CD4-positive, alpha-beta T cell treated with Interleukin-6 for 4 hours (primary cell): ENCODE measurements at regions not wholly inside any gene's neighbourhood (a gene's known extent, or its start where the extent isn't known, plus 50 kb on each side); places are given as distances from the start of the nearest gene placed in this dataset.
"Not testable (repeated sequence)": the region's sequence is repeated elsewhere in the genome, so short reads cannot be mapped to it uniquely, and the experiment has no call there.

Source experiments
- DNase-seq: peaks from one replicate; pipeline ENCODE4 v3.0.0-alpha.2; 2020; ENCODE audit warnings: mixed read lengths

- DNase-seq = no peak
These were observed 455.3 kb downstream of the DMRT2 start for GRCh38 chr9:1505489-1505888.

GRCh38 chr9:1510712-1511111 is 460.6 kb downstream of the DMRT2 start:
- no peak for DNase-seq

DNA sequence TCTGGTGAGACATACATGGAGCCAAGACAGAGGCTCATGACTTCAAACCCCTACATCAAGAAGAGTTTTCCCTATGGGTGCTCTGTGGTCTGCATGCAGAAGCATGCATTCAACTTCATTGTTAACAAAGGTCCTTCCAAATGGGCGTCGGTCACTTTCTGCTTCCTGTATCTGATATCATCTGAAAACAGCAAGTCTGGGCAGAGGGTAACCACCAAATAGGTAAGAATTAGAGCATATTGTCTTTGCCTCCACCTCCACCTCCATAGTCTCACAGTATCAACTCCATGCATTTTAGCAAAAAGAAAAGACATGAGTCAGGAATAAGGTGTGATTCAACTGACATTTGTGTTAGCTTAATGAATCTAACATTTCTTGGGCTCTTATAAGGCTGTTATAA is 462.9 kb downstream of the DMRT2 start:
- DNase-seq = no peak

- DNase-seq = no peak
These were observed 464.1 kb downstream of the DMRT2 start for GRCh38 chr9:1514250-1514649.

- no peak for DNase-seq
These were observed 464.7 kb downstream of the DMRT2 start for GRCh38 chr9:1514776-1515363.

GRCh38 chr9:1515557-1515956 is 465.4 kb downstream of the DMRT2 start:
- DNase-seq = no peak

GRCh38 chr9:1521547-1521946 is 471.4 kb downstream of the DMRT2 start:
- no peak for DNase-seq

- DNase-seq = no peak
These were observed 472.1 kb downstream of the DMRT2 start for GRCh38 chr9:1522219-1522767.

GRCh38 chr9:1528456-1528855 is 478.3 kb downstream of the DMRT2 start:
- DNase-seq = no peak

- no peak for DNase-seq
These were observed 480.5 kb downstream of the DMRT2 start for GRCh38 chr9:1530696-1531095.

- no peak for DNase-seq
These were observed 481.3 kb downstream of the DMRT2 start for GRCh38 chr9:1531424-1531823.

GRCh38 chr9:1532171-1532570 is 482.0 kb downstream of the DMRT2 start:
- DNase-seq = no peak

DNA sequence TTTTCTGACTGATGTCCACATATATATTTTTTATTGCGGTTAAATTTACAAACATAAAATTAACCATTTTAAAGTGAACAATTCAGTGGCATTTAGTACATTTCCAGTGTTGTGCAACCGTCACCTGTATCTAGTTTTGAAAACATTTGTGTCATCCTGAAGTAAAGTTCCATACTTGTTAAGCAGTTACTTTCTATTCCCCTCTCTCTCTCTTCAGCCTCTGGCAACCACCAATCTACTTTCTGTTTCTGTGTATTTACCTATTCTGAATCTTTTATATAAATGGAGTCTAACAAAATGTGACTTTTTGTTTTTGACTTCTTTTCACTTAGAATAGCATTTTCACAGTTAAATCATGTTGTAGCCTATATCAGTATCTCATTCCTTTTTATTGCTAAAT is 480.1 kb upstream of the SMARCA2 start:
- DNase-seq = no peak

GRCh38 chr9:1535599-1535998 is 479.5 kb upstream of the SMARCA2 start:
- no peak for DNase-seq

GRCh38 chr9:1536522-1537170 is 478.5 kb upstream of the SMARCA2 start:
- no peak for DNase-seq

GRCh38 chr9:1538301-1538700 is 476.8 kb upstream of the SMARCA2 start:
- no peak for DNase-seq

DNA sequence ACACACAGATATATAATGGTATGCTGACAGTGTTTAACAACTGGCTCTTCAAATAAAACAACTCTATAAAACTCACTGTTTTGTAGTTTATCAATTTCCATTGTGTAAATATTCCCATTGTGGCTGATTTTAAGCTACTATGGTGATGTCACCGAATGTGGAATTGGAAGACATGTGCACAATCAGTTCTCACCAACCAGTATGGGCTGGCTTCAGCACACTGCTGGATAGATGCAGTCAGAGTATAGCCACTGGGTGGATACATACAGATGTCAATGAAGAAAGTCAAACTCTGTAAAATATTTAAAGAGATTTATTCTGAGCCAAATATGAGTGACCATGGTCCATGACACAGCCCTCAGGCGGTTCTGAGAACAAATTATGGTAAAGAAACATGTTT is 475.9 kb upstream of the SMARCA2 start:
- DNase-seq = no peak

DNA sequence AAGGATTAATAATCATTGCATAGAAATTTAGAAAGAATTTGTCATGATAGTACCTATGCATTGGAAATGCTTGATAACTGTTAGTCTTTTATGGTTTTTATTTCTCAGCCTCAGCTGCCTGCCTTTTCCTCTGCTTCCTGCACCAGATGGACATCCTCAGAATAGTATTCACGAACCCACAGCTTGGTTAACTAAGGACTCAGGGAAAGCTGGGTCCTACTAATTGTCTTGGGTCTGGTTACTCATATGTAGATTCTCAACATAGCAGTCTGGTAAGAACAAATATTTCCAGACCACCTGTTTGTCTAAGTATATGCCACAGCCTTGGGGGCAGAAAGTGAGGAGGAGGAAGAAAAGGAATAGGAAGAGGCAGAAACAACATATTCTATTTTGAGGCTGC is 464.5 kb upstream of the SMARCA2 start:
- no peak for DNase-seq

- no peak for DNase-seq
These were observed 460.8 kb upstream of the SMARCA2 start for GRCh38 chr9:1554081-1555035.

- not testable (repeated sequence) for DNase-seq
These were observed 456.5 kb upstream of the SMARCA2 start for GRCh38 chr9:1558666-1559065.

- no peak for DNase-seq
These were observed 439.2 kb upstream of the SMARCA2 start for GRCh38 chr9:1575939-1576338.

- DNase-seq = no peak
These were observed 434.9 kb upstream of the SMARCA2 start for GRCh38 chr9:1580215-1580614.

DNA sequence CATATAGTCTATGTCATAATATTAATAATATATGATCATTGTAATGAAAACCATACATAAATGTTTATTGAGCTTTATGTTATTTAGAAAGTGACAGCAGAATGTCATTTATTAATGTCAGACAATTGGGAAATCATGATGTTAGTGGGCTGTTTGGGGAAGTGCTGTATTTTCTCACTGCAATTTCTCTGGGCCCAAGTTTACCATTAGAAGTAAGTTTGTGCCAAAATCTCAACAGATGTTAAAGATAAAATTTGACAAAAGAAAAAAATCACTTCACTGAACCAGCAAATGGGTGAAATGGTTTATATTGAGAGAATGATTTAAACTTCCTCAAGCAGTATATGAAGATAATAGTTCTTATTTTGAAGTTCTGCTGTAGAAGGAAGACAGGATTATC is 433.2 kb upstream of the SMARCA2 start:
- no peak for DNase-seq

DNA sequence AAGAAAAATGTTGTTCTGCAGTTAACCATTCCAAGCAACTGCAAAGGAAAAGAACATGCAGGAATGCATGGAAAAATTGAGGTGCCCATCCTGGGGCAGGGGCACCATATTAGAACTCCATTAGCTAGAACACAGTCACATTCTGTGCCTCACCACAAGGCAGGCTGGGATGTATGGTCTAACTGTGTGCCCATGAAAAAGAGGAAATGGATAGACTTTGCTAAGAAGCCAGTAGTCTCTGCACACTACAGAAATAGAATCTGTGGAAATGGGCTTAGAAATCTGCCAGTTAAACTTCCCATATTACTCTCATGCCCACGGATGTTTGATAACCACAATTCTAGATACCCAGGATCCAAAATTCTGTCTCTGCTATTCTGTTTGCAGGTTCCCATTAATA is 423.8 kb upstream of the SMARCA2 start:
- no peak for DNase-seq
